ENCODE measurements at regions not wholly inside any gene's neighbourhood (a gene's known extent, or its start where the extent isn't known, plus 50 kb on each side); places are given as distances from the start of the nearest gene placed in this dataset.
"Not testable (repeated sequence)": the region's sequence is repeated elsewhere in the genome, so short reads cannot be mapped to it uniquely, and the experiment has no call there.

DNA sequence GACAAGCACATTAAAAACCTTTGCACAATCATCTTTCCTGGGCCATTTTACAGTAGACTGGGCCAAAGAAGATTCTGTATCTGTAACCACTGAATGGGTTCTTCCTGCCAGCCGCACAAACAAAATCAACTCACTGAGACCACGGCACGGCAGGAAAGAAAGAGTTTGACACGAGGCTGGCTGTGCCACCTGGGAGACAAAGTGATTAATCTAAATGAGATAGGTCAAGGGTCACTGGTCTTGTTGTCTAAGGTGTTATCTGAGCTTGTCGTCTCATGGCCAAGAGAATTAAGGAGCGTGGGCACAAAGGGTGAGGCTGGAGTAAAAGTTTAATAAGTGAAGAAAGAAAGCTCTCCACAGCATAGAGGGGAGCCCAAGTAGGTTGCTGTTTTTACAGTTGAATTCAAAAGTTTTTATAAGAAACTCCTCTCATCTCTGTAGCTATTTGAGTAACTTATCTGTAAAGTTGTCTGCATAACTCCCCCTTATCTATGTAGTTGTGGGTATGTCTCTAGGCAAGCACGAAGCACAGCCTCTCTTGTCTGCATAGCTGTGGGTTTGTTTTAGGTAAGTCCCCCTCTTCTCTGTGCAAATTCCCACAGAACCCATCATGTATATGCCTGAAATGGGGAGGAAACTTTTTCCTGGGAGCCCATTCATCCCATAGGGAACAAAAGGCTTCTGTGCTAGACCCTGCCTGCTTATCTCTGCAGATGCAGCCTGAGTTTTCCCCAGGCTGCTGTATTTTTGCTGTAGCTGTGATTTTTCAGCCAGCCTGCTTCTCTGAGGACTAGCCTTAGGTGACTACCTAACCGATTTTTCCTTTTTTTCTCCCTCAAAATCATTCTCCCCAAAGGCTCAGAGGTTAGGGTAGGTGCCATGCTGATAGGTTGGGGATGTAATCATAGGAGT, 1314.6 kb upstream of the TMEM132C start:
- no peak for DNase-seq

DNA sequence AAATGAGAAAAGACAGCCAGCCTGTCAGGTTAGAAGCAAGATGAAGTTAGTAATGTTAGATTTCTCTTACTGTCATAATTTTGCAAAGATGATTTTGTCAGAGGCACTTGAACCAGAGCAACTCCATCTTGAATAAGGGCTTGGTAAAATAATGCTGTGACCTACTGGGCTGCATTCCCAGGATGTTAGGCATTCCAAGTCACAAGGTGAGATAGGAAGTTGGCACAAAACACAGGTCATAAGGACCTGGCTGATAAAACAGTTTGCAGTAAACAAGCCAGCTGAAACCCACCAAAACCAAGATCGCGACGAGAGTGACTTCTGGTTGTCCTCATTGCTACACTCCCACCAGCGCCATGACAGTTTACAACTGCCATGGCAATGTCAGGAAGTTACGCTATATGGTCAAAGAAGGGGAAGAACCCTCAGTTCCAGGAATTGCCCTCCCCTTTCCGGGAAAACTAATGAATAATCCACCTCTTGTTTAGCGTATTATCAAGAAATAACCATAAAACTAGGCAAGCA, 1313.5 kb upstream of the TMEM132C start:
- DNase-seq: no peak

- no peak for DNase-seq
Observed at GRCh38 chr12:126960221-126960620, 1306.7 kb upstream of the TMEM132C start.

GRCh38 chr12:126960709-126961108, 1306.3 kb upstream of the TMEM132C start:
- no peak for DNase-seq

- DNase-seq: no peak
Observed at GRCh38 chr12:126963825-126964224, 1303.1 kb upstream of the TMEM132C start.

DNA sequence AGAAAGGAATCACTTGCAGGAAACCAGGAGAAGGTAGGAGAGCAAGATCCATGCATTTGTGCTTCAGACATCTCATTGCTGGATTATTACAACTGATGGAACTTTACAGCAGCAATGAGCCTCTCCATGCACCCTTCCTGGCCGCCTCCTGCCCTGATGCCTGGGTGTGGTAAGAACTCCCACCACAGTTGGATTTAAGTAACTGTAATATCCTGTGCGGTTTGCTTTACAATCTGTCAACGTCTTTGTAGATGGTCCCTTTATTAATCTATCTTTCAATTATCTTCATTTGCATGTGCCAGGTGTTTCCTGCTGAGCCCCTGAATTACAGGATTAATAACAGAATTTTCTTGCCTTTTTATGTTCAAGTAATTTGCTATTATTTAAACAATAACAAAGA, 1300.5 kb upstream of the TMEM132C start:
- DNase-seq: no peak

DNA sequence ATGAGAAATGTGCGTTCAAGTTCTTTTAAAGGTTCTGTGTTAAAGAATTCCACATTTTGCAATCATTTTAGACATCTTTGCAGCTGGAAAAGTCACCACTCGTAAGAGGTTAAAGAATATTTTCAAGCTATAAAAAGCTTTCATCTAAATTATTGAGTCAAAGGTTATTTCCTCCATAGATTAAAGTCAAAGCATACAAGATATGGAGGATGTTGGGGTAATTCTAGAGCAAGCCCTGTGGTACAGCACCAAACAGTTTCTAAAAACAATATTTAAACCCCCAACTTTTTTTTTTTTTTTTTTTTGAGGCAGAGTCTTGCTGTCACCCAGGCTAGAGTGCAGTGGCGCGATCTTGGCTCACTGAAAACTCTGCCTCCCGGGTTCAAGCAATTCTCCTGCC, 1299.8 kb upstream of the TMEM132C start:
- DNase-seq: no peak

- no peak for DNase-seq
Observed at GRCh38 chr12:126974779-126975178, 1292.2 kb upstream of the TMEM132C start.

DNA sequence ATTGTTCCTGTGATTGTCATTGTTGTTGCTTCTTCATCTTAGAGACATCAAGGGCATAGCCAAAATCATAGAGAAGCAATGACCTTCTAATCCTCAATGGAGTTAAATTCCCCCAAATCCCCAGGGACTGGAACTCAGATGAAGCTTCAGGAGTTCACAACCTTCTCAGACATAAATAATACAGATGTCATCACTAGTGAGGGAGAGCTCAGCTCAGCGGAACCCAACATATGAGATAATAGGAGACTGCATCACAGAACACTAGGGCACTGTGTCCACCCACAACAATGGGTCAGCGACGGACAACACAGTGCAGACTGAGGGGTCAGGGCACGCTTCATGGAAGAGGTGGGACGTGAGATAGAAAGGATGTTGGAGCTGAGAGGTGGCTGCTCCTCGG, 1290.4 kb upstream of the TMEM132C start:
- no peak for DNase-seq

GRCh38 chr12:126979564-126979963, 1287.4 kb upstream of the TMEM132C start:
- not testable (repeated sequence) for DNase-seq

GRCh38 chr12:126982707-126983106, 1284.3 kb upstream of the TMEM132C start:
- no peak for DNase-seq

DNA sequence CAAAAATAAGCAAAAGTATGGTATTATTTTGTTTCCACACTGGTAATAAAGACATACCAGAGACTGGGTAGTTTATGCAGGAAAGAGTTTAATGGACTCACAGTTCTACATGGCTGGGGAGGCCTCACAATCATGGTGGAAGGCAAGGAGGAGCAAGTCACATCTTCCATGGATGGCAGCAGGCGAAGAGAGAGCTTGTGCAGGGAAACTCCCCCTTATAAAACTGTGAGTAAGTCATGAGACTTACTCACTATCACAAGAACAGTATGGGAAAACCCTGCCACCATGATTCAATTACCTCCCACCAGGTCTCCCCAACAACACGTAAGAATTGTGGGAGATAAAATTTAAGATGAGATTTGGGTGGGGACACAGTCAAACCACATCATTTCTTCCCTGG, 1283.2 kb upstream of the TMEM132C start:
- not testable (repeated sequence) for DNase-seq

DNA sequence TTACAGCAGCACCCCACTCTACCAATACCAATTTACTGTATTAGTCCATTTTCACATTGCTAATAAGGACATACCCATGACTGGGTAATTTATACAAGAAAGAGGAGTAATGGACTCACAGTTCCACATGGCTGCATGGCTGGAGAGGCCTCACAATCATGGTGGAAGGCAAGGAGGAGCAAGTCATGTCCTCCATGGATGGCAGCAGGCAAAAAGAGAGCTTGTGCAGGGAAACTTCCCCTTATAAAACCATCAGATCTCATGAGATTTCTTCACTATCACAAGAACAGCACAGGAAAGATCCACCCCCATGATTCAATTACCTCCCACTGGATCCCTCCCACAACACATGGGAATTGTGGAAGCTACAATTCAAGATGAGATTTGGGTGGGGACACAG, 1281.3 kb upstream of the TMEM132C start:
- DNase-seq: not testable (repeated sequence)

DNA sequence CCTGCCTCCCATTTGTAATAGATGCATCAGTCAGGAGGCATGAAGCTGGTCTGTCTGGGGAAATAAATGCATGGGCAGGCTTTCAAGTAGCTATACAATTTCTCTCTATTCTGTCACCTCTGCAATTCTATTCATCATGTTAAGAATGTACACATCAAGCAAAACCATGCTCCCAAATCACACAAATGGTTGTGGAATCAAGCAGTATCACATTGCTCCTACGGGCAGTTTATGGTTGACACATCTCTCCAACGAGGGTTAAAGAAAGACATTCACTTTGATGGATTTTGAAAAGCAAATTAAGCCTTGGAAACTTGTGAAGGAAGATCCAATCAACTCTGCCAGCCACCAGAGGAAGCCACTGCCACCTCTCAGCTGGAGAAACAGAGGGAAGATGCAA, 1277.4 kb upstream of the TMEM132C start:
- no peak for DNase-seq

DNA sequence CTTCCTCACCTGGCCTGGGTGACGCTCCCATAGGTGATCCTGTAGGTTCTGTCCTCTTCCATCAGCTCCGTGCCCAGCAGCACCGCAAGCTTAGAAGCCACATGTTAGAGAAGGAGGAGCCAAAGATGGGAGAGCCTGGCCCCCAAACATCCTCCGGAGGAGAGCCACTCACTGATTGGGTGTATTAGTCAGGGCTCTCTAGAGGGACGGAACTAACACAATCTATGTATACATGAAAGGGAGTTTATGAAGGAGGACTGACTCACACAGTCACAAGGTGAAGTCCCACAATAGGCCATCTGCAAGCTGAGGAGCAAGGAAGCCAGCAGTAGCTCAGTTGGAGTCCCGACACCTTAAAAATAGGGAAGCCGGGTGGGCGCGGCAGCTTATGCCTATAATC, 1273.1 kb upstream of the TMEM132C start:
- no peak for DNase-seq

DNA sequence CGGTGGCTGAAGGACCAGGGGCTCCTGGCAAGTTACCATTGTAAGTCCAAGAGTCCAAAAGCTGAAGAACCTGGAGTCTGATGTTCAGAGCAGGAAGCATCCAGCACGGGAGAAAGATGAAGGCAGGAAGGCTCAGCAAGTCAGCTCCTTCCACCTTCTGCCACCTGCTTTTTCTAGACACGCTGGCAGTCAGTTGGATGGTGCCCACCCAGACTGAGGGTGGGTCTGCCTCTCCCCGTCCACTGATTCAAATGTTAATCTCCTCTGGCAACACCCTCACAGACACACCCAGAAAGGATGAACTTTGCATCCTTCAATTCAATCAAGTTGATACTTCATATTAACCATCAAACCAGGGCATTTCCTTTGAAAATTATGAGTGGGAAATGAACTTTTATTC, 1272.4 kb upstream of the TMEM132C start:
- DNase-seq: no peak

DNA sequence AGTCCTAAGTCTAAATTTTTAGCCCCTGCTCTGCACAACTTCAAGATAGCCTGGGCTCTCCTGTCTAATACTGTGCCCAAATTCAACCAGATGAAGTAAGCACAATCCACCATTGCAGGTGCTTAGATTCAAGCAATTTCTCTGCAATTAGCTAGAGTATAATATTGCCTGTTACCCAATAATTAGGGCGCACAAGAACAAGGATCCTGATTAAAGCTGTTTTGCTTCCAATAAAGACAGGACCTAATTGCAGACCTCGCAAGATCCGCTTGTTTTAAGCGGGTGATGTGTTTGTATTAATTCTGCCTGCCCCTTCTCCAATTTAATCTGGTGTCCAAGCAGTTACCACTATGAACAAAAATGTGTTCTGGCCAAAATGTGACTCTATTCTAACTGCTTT, 1268.9 kb upstream of the TMEM132C start:
- no peak for DNase-seq

DNA sequence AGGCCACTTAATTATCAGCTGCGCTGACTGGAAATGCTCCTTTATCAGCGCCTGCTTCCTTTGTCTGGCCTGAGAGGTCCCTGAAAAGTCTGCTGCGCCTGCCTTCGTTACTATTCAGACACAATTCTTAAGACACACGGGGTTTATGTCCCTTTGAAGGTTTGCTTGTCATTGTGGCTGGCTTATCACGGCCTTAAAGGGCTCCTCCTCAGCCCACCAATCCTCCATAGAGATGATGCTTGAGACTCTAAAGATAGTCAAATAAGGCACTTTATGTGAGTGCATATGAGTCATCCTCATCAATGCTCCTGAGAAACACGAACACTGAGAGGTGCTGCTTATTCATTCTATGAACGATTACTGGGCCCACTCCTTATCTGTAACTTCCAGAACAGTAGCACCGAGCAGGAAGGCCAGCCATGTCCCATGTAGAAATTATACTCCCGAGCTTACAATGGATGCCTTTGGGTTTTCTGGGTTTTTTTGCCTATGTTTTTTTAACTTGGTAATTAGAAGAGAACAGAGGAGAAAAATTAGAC, 1268.2 kb upstream of the TMEM132C start:
- DNase-seq: no peak

DNA sequence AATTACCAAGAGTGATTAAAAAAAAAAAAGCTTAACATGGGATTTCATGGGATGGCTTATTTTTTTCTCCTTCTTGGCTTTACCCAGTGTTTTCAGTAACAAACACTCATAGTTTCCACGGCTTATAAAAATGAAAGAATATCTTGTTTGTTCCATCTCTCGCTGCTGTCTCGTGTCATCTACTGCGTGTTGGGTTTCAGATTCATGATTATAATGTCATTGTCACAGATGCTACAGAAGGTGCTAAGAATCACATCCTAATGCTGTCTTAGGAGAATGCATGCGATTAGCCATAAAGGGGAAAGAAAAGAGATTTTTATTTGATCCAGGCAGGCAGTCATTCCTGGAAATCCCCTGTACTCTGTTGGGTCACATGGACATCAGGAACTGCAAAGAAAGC, 1267.6 kb upstream of the TMEM132C start:
- DNase-seq: no peak

- no peak for DNase-seq
Observed at GRCh38 chr12:127005406-127005805, 1261.6 kb upstream of the TMEM132C start.

GRCh38 chr12:127006972-127007371, 1260.0 kb upstream of the TMEM132C start:
- no peak for DNase-seq

DNA sequence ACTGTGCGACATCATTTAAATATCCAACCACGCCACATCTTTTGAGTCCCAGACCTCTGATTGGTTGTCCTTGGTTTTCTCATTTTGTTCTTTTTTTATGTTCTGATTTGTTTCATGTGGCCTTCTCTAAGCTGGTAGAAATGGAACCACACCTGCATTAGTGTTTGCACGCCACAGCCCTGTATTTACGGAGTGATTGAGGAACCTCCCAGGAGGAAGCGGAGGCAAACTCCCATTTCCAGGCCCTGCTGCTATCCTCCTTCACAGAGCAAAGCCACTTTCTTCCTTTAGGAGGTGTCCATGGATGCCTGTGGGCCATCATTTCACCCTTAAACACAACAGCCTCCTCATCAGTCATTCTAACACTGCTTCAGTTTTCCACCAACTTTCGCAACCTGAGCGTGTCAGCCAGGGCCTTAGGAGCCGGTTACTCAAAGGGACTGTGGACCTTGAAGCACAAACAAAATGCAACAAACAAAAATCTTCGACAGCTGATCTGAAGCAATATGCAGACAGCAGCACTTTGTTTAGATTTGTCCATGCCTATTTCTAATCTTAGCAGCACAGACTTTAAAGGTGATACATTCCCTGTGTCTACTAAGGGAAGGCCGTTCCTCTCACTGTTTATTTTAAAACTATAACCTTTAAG, 1258.1 kb upstream of the TMEM132C start:
- no peak for DNase-seq

GRCh38 chr12:127012109-127012508, 1254.9 kb upstream of the TMEM132C start:
- no peak for DNase-seq

DNA sequence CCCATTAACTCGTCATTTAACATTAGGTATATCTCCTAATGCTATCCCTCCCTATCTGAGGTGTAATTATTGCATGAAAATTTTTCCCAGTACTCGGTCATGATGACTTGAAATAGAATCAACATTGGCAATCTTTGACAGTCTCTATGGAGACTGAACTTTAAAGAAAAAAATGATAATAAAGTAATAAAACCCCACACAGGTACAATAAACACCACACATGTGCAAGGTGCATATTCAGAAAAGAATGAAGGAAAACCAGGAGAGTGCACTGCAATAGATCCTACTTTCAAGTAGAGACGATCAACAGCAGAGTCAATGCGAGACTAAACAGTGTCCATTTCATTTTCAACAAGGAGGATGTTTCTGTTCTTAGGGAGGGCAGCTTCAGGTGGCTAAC, 1253.8 kb upstream of the TMEM132C start:
- no peak for DNase-seq
